CD14-positive monocyte (primary cell): ENCODE measurements at regions not wholly inside any gene's neighbourhood (a gene's known extent, or its start where the extent isn't known, plus 50 kb on each side); places are given as distances from the start of the nearest gene placed in this dataset.

Source experiments
- DNase-seq, 3 donors: peaks; one replicate each; pipeline ENCODE4 v3.0.0-alpha.2; 2011 to 2022
- H2AFZ ChIP-seq: 2 replicates; pipeline ENCODE4 v1.6.0; 2012; ENCODE audit warnings: mild to moderate bottlenecking, low read depth, low read length, inconsistent platforms; ENCODE audit not compliant: insufficient read depth, poor library complexity, severe bottlenecking
- H3K27ac ChIP-seq, 2 donors: 1 replicate in 1 of 2; 2 replicates in 1 of 2; pipeline ENCODE4 v1.5.1; 2012 to 2013; ENCODE audit warnings: low read length in 2 of 2, control low read depth in 1 of 2, inconsistent platforms in 1 of 2, low read depth in 1 of 2, mild to moderate bottlenecking in 1 of 2
- H3K27me3 ChIP-seq, 2 donors: one replicate each; pipeline versions ENCODE4 v1.6.0 to v1.6.1; 2011 to 2013; ENCODE audit warnings: low read length in 2 of 2; ENCODE audit not compliant: control insufficient read depth in 2 of 2, insufficient read depth in 2 of 2
- H3K36me3 ChIP-seq, 2 donors: replicated peaks in 1 of 2; 1 replicate in 1 of 2; 2 replicates in 1 of 2; pipeline versions ENCODE4 v1.5.1 to v1.6.1; 2012 to 2013; ENCODE audit warnings: low read length in 2 of 2, control low read depth in 1 of 2, inconsistent platforms in 1 of 2, mild to moderate bottlenecking in 1 of 2; ENCODE audit not compliant: insufficient read depth in 2 of 2, control insufficient read depth in 1 of 2
- H3K4me1 ChIP-seq, 2 donors: 1 replicate in 1 of 2; 2 replicates in 1 of 2; pipeline versions ENCODE4 v1.5.1 to v1.6.1; 2012 to 2013; ENCODE audit warnings: low read length in 2 of 2, control low read depth in 1 of 2, inconsistent platforms in 1 of 2, mild to moderate bottlenecking in 1 of 2, moderate library complexity in 1 of 2; ENCODE audit not compliant: insufficient read depth in 2 of 2, control insufficient read depth in 1 of 2
- H3K4me2 ChIP-seq: replicated peaks from 2 replicates; pipeline ENCODE3; 2012; ENCODE audit warnings: low read length, moderate library complexity, mild to moderate bottlenecking; ENCODE audit not compliant: poor library complexity, severe bottlenecking; ENCODE audit errors: extremely low read depth
- H3K4me3 ChIP-seq, 3 experiments: fragments of 200-600 bp in 1 of 3; sonication (generic) in 1 of 3; replicated peaks in 1 of 3; 1 replicate in 2 of 3; 2 replicates in 1 of 3; pipeline ENCODE4 v1.5.1; 2011 to 2013; ENCODE audit warnings: low read length in 3 of 3, mild to moderate bottlenecking in 3 of 3, control low read depth in 2 of 3, low read depth in 2 of 3, inconsistent platforms in 1 of 3, moderate library complexity in 1 of 3
- H3K79me2 ChIP-seq: 2 replicates; pipeline ENCODE4 v1.6.0; 2012; ENCODE audit warnings: mild to moderate bottlenecking, control low read depth, inconsistent platforms, low read length, moderate library complexity; ENCODE audit not compliant: insufficient read depth
- H3K9ac ChIP-seq: 2 replicates; pipeline ENCODE4 v1.6.0; 2017; ENCODE audit warnings: low read length, mild to moderate bottlenecking; ENCODE audit not compliant: insufficient read depth, poor library complexity, severe bottlenecking
- H3K9me3 ChIP-seq, 2 donors: replicated peaks in 1 of 2; 1 replicate in 1 of 2; 2 replicates in 1 of 2; pipeline versions ENCODE4 v1.5.1 to v1.6.1; 2012 to 2013; ENCODE audit warnings: low read length in 2 of 2, control low read depth in 1 of 2; ENCODE audit not compliant: control insufficient read depth in 1 of 2, insufficient read depth in 1 of 2
- H4K20me1 ChIP-seq: 2 replicates; pipeline ENCODE4 v1.6.0; 2012; ENCODE audit warnings: mild to moderate bottlenecking, low read length, control low read depth, moderate library complexity; ENCODE audit not compliant: insufficient read depth
- H3K27ac Mint-ChIP-seq, 7 donors: one replicate each; pipeline ENCODE4 v1.8.0; 2020; ENCODE audit warnings: mild to moderate bottlenecking in 7 of 7, mixed read lengths in 7 of 7, moderate library complexity in 6 of 7, inconsistent platforms in 2 of 7
- H3K27me3 Mint-ChIP-seq, 3 donors: one replicate each; pipeline ENCODE4 v1.8.0; 2021 to 2022; ENCODE audit warnings: low read depth in 3 of 3, mild to moderate bottlenecking in 3 of 3, mixed read lengths in 3 of 3, moderate library complexity in 3 of 3, inconsistent platforms in 1 of 3
- H3K36me3 Mint-ChIP-seq, 2 donors: one replicate each; pipeline ENCODE4 v1.8.0; 2020; ENCODE audit warnings: mixed read lengths in 2 of 2, inconsistent platforms in 1 of 2, mild to moderate bottlenecking in 1 of 2
- H3K4me1 Mint-ChIP-seq: one replicate; pipeline ENCODE4 v1.8.0; 2020; ENCODE audit warnings: mild to moderate bottlenecking, mixed read lengths
- H3K4me3 Mint-ChIP-seq, 2 donors: one replicate each; pipeline ENCODE4 v1.8.0; 2020; ENCODE audit warnings: mild to moderate bottlenecking in 2 of 2, mixed read lengths in 2 of 2, moderate library complexity in 1 of 2
- H3K9me3 Mint-ChIP-seq, 7 donors: one replicate each; pipeline ENCODE4 v1.8.0; 2020 to 2022; ENCODE audit warnings: mixed read lengths in 7 of 7, mild to moderate bottlenecking in 6 of 7, moderate library complexity in 6 of 7, inconsistent platforms in 2 of 7
- WGBS: methylation state at CpG from one replicate; pipeline ENCODE4 v1.1.5; 2013; ENCODE audit warnings: missing lambda C conversion rate; ENCODE audit not compliant: insufficient coverage; 5-methylcytosine and 5-hydroxymethylcytosine counted together
- intact Hi-C, 2 donors: fragments of 100-400 bp; cut with micrococcal nuclease; formaldehyde crosslinking; loops; one replicate each; pipeline versions ENCODE4 v1.15.0 to v1.15.1; 2023
- TF ChIP-seq, protein P1 (sequence below): fragments of 200-600 bp; IDR thresholded peaks from one replicate; pipeline ENCODE4 v1.8.0; 2022; ENCODE audit warnings: antibody characterized with exemption, mild to moderate bottlenecking

DNA sequence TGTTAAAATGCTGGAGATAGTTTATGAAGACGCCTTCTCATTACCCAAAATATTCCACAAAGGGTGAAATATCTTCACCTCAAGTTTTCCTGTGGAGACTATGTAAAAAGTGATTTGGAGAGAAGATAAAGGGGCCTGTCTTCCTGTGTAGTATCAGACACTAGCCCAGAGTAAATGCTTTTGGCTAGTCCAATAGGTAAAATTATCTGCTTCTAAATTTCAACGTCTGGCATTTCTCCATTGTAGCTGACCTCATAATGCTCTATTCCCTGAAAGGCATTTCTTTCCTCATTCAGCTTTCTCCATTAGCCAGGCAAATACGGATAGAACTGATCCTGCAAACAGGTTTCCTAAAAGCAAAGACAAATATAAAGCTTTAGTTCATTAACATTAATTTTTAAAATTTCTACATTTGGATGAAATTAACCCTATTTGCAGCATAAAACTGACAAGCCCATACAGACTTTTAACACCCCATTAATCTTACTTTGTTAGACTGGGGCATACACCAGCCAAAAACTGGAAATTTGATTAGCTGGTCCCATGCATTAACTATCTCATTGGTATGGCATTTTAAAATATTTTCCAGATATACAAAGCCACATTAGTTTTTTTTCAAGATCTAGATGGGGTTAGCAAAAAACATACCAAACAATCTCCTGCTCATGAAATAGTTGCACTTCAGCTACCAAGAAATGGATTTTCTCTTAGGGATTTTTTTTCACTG lies 548.8 kb downstream of the EFNA5 start:
- no peaks in the 10 kb centered on the region for H3K4me1 ChIP-seq
- no peak overlapping the region for H3K4me2 ChIP-seq
- Mint-ChIP-seq H3K27me3 (no peaks in the 10 kb centered on the region), H3K4me3 (no peak overlapping the region), H3K27ac (no peak overlapping the region), H3K36me3 (no peaks in the 10 kb centered on the region), H3K4me1 (no peaks in the 10 kb centered on the region), H3K9me3 (peaks cover 0 to 5% (median 0%) of the 10 kb centered on the region in 7 donors)
- H3K27me3 ChIP-seq: no peaks in the 10 kb centered on the region
- no peak for DNase-seq
- H3K79me2 ChIP-seq: no peaks in the 10 kb centered on the region
- no peak overlapping the region for H3K27ac ChIP-seq
- H3K9ac ChIP-seq: no peak overlapping the region
- WGBS: 100% methylated on average over 2 of the region's 3 CpGs
- H3K36me3 ChIP-seq: no peaks in the 10 kb centered on the region
- TF ChIP-seq, protein P1, sequence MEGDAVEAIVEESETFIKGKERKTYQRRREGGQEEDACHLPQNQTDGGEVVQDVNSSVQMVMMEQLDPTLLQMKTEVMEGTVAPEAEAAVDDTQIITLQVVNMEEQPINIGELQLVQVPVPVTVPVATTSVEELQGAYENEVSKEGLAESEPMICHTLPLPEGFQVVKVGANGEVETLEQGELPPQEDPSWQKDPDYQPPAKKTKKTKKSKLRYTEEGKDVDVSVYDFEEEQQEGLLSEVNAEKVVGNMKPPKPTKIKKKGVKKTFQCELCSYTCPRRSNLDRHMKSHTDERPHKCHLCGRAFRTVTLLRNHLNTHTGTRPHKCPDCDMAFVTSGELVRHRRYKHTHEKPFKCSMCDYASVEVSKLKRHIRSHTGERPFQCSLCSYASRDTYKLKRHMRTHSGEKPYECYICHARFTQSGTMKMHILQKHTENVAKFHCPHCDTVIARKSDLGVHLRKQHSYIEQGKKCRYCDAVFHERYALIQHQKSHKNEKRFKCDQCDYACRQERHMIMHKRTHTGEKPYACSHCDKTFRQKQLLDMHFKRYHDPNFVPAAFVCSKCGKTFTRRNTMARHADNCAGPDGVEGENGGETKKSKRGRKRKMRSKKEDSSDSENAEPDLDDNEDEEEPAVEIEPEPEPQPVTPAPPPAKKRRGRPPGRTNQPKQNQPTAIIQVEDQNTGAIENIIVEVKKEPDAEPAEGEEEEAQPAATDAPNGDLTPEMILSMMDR: no peak
- H2AFZ ChIP-seq: no peak overlapping the region
- peaks cover 0 to 2% of the 10 kb centered on the region in 2 donors for H3K9me3 ChIP-seq
- H3K4me3 ChIP-seq: no peak overlapping the region
- H4K20me1 ChIP-seq: no peaks in the 10 kb centered on the region
- intact Hi-C loops: no loop called here

DNA sequence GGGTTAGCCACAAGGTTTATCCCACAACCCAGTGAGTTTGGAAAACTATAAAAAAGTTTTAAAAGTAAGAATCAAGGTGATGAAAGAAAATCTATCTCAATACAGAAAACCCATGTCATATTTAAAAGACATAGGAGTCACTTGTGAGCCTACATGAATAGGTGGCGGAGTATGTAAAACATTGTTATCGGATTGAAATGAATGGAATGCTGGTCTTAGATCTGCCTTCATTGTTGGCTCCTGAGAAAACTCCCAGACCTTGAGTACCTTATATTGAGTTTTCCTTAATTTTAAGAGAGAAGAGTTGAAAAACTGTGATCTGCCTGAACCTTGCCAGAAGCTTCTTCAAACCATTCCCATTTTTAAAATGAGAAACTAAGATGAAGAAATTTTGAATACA lies 551.1 kb downstream of the EFNA5 start:
- Histone ChIP-seq H3K4me2 (no peak overlapping the region), H3K27me3 (no peaks in the 10 kb centered on the region), H3K27ac (no peak overlapping the region), H3K9me3 (peaks cover 0 to 2% of the 10 kb centered on the region in 2 donors), H3K79me2 (no peaks in the 10 kb centered on the region), H3K4me1 (no peaks in the 10 kb centered on the region), H2AFZ (no peak overlapping the region), H4K20me1 (no peaks in the 10 kb centered on the region), H3K4me3 (no peak overlapping the region), H3K9ac (no peak overlapping the region), H3K36me3 (no peaks in the 10 kb centered on the region)
- H3K9me3 Mint-ChIP-seq: peaks cover 0 to 7% (median 0%) of the 10 kb centered on the region in 7 donors
- WGBS: no CpG with 5 or more reads among the region's 2 CpGs
- no peaks in the 10 kb centered on the region for H3K27me3 Mint-ChIP-seq
- no peaks in the 10 kb centered on the region for H3K4me1 Mint-ChIP-seq
- H3K27ac Mint-ChIP-seq: no peak overlapping the region
- DNase-seq: no peak
- intact Hi-C loops: no loop called here
- no peaks in the 10 kb centered on the region for H3K36me3 Mint-ChIP-seq
- H3K4me3 Mint-ChIP-seq: no peak overlapping the region
- TF ChIP-seq, protein P1: no peak
